Activated naive CD4-positive, alpha-beta T cell (primary cell): ENCODE measurements at regions not wholly inside any gene's neighbourhood (a gene's known extent, or its start where the extent isn't known, plus 50 kb on each side); places are given as distances from the start of the nearest gene placed in this dataset.

Source experiments
- DNase-seq, 4 experiments: peaks; one replicate each; lab custom pipeline; 2025; lab: John Stamatoyannopoulos, UW

DNA sequence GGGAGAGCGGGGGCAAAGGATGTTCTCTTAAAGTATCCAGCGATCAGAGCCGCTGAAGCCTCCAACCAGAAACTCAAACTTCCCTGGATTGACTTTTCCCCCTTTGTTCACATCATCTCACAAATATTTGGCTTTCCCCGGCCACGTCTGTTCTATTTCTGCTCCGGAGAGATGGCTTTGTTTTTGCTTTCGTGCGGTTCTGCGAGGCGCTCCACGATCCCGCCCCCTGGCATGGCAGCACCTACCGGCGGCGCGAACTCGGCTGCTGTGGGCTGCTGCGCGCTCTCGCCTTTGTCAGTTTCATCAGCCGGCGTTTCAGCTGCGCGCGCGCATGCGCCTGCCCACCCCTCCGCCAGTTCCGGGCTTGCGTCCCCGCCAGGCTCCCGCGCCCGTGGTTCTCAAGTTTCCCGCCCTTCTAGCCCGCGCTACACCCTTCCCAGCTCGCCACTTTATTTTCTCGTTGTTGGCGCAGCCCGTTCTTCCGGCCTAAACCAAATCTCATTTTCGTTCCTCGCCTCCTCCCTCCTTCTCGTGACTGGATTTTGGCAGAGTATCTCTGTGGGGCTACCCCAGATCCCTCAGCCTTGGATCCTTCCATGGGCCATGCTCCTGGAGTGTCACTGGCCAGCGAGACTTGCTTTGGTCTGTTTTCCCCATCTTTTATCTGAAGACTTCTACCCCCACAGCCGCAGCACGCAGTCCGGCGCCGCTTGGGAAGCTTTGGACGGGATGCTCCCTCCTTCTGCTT lies 98.0 kb downstream of the INSIG2 start:
- peak; percentile 57 to 85 (median 74) for DNase-seq

DNA sequence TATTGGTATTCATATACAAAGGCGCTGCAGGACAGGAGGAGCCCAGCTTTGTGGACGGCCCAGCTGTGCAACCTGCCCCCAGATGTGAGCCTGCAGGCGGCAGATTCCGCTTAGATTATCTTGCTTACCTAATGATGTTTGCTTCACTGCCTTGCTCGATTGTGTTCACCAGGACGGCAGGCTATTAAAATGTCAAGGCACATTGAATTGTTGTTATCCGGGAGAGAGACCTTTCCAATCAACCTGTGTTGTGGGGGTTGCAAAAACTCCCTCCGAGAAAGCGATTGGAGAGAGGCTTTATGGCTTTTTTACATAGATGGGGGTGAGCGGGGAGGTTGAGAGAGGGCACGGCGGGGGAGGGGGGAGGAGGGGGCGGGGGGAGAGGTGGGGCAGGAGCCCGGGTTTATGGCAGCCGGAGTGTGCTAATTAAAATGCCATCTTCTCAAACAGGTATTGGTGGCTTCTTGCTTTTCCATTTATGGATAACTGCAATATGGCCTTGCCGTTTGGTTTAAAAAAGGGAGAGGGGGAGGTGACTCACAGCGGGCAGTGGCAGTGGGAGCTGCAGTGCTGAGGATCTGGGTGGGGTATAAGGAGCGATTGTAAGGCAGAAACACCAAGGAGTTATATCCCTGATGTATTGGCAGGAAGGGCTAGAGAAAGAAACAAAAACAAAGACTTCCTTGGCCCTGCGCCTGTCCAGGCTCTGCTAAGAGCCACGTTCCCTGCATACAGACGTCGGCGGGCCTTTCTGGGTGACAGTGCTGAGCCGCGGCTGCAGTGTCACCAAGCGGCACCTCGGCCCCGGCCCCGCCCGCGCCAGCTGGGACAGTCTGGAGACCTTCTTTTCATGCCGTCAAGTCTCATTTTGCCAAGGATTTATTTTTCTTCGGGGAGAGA lies 97.2 kb downstream of the INSIG2 start:
- peak; percentile 7 to 33 (median 18) for DNase-seq

GRCh38 chr2:118183381-118183780 lies 95.1 kb downstream of the INSIG2 start:
- DNase-seq: no peak

DNA sequence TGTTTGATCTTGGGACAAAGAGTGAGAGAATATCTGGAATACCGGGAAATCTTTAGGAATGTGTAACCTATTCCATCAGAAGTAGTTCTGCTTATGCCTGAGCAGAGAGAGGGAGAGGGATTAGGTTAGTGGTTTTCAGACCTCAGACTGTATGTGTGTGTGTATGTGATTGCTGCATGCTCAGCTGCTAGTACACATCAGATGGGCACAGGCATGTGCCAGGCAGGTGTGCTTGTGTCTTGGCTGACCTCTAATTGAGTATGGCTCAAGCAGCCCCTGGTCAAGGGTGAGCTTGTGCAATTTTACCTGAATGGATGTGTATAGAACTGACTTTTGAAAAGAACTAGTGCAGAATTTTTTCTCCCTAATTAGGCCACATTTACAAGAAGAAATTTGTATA lies 91.2 kb downstream of the INSIG2 start:
- DNase-seq: no peak

DNA sequence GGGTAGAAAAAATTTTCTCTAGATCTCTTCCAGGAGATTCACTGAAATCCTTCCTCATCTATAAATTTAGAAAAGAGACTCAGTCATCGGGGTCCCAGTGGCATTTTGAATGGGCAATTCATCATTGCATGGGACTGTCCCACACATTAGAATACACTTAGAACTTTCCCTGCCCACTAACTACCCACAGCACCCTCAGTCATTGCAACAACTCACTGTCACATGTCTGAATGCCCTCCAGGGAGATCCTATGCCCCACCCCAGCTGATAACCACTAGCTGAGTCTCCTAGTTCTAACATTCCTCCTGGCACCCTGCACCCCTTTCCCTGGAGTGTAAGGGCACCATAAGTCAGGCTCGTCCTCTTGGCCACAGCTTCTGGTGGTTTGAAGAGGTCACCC lies 89.6 kb downstream of the INSIG2 start:
- DNase-seq: no peak

- DNase-seq: no peak
Measured at GRCh38 chr2:118177318-118177717, 89.0 kb downstream of the INSIG2 start.

- no peak for DNase-seq
Measured at GRCh38 chr2:118176601-118177000, 88.3 kb downstream of the INSIG2 start.

DNA sequence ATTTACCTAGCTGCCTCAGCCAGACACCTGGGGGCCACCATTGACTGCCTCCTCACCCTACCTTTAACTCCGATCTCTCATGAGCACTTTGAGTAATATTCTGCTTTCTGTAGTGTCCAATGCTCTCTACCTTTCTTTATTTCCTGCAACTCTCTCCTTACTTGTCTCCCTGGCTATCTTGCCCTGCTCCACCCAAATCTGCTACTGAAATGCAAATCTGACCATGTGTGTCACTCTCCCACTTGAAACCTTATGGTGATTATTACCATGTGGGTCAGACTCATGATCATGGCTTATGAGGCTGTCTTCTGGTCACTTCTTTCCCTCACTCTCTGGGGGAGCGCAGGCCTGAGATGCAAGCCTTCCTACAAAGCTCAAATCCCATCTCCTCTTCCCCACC lies 83.3 kb downstream of the INSIG2 start:
- no peak for DNase-seq

DNA sequence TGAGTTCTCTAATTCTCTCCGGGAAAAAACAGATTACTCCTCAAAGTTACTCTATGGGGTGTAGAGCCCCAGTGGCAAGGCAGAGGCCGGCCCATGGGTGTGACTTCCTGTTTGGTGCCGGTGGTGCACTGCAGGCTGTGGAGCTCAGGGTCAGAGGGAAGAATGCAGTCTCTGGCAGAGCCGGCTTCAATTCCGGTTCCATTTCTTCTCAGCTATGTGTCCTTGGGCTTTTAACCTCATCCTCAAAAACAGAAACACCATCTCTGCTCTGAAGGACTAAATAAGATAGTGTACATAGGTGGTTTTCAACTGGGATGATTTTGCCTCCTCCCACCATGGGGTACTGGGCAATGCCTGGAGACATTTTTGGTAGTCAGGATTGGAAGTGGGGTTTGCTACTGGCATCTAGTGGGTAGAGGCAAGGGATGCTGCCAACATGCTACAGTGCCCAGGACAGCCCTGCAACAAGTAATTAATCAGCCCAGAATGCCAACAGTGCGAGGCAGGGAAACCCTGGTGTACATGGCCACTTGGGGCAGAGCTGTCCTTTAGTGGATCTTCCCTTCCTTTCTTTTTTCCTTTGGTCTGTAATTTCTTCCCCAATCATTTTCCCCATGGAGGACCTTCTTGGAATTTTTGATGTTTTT lies 81.2 kb downstream of the INSIG2 start:
- DNase-seq: no peak

- no peak for DNase-seq
Measured at GRCh38 chr2:118168615-118169014, 80.3 kb downstream of the INSIG2 start.

GRCh38 chr2:118167026-118167425 lies 78.8 kb downstream of the INSIG2 start:
- DNase-seq: no peak

DNA sequence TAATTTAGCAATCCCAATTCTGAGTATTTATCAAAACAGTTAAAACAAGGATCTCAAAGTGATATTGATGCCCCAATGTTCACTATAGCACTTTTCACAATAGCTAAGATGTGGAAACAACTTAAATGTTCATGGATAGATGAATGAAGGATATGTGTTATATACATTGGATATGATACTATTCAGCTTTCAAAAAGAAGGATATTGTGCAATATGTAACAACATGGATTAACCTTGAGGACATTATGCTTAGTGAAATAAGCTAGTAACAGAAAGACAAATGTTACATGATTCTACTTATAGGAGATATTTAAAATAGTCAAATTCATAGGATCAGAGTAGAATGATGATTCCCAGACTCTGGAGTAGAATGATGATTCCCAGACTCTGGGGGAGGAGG lies 78.0 kb downstream of the INSIG2 start:
- DNase-seq: no peak

- DNase-seq: no peak
Measured at GRCh38 chr2:118165595-118165994, 77.3 kb downstream of the INSIG2 start.
